Panc1 (cell line): ENCODE measurements at regions not wholly inside any gene's neighbourhood (a gene's known extent, or its start where the extent isn't known, plus 50 kb on each side); places are given as distances from the start of the nearest gene placed in this dataset.

Source experiments
- ATAC-seq: fragments of 200-7000 bp; cut with Tn5 transposase; 2 replicates; pipeline ENCODE4 v1.9.1; 2020; ENCODE audit warnings: mild to moderate bottlenecking, moderate library complexity
- BruUV-seq: library from RNA; stranded (reverse); fragments of 400-500 nt; replicated peaks from 2 replicates; lab custom pipeline; 2021; lab: Mats Ljungman, UMichigan
- CTCF ChIA-PET: fragments of 300-600 bp; sonication (Branson Sonifier 250); formaldehyde crosslinking; loops from one replicate; lab custom pipeline; 2022; ENCODE audit warnings: antibody characterized with exemption; lab: Charles Lee
- POLR2A ChIA-PET: fragments of 300-600 bp; sonication (Branson Sonifier 250); formaldehyde crosslinking; loops from one replicate; lab custom pipeline; 2022; ENCODE audit warnings: antibody characterized with exemption; lab: Charles Lee
- DNase-seq: peaks from one replicate; pipeline ENCODE4 v3.0.0-alpha.2; 2010; ENCODE audit warnings: low read depth, low spot score
- H3K27ac ChIP-seq: 2 replicates; pipeline ENCODE4 v1.5.1; 2011; ENCODE audit warnings: mild to moderate bottlenecking, low read length, inconsistent platforms
- H3K27me3 ChIP-seq: fragments of 200-500 bp; sonication (Bioruptor generic); 2 replicates; pipeline ENCODE4 v1.6.0; 2014; ENCODE audit warnings: low read length, inconsistent platforms; ENCODE audit not compliant: control insufficient read depth, insufficient read depth
- H3K36me3 ChIP-seq: fragments of 200-500 bp; sonication (Bioruptor generic); 2 replicates; pipeline ENCODE4 v1.5.1; 2014; ENCODE audit warnings: inconsistent platforms, mild to moderate bottlenecking, low read length, moderate library complexity; ENCODE audit not compliant: control insufficient read depth, insufficient read depth
- H3K4me1 ChIP-seq: 2 replicates; pipeline ENCODE4 v1.5.1; 2011; ENCODE audit warnings: inconsistent platforms, mild to moderate bottlenecking, low read length, moderate library complexity; ENCODE audit not compliant: control insufficient read depth, insufficient read depth
- H3K4me3 ChIP-seq, 2 experiments: 2 replicates each; pipeline ENCODE4 v1.5.1; 2011 to 2012; ENCODE audit warnings: low read depth in 2 of 2, low read length in 2 of 2, mild to moderate bottlenecking in 2 of 2, inconsistent platforms in 1 of 2, moderate library complexity in 1 of 2
- H3K9me3 ChIP-seq: fragments of 200-500 bp; sonication (Bioruptor generic); 2 replicates; pipeline ENCODE4 v1.5.1; 2014; ENCODE audit warnings: low read depth, mild to moderate bottlenecking, inconsistent platforms, low read length, moderate library complexity; ENCODE audit not compliant: control insufficient read depth, insufficient read depth
- CTCF ChIP-seq: fragments of 450-650 bp; IDR thresholded peaks from 2 replicates; pipeline ENCODE4 v1.5.1; 2017; ENCODE audit warnings: mild to moderate bottlenecking
- POLR2AphosphoS5 ChIP-seq: IDR thresholded peaks from 2 replicates; pipeline ENCODE4 v1.6.1; 2012; ENCODE audit warnings: mild to moderate bottlenecking, low read depth, low read length, moderate library complexity
- SIN3A ChIP-seq: IDR thresholded peaks from 2 replicates; pipeline ENCODE4 v1.6.1; 2012; ENCODE audit warnings: low read depth, mild to moderate bottlenecking, low read length, moderate library complexity, borderline replicate concordance; ENCODE audit not compliant: insufficient read depth
- TCF7L2 ChIP-seq: IDR thresholded peaks from 2 replicates; pipeline ENCODE4 v1.6.1; 2011; ENCODE audit warnings: mild to moderate bottlenecking, low read depth, low read length, inconsistent platforms
- in situ Hi-C: cut with HindIII; loops from 2 replicates; pipeline ENCODE4 v1.10.0; 2016; ENCODE audit warnings: low sequenced_read_pairs, low pct_unique_long_range_greater_than_20kb
- intact Hi-C: fragments of 100-400 bp; cut with micrococcal nuclease; formaldehyde crosslinking; loops from one replicate; pipeline ENCODE4 v1.10.0; 2022; ENCODE audit not compliant: unreplicated experiment
- TF ChIP-seq, protein P1 (sequence below), 2 experiments: IDR thresholded peaks; 2 replicates each; pipeline ENCODE4 v1.6.1; 2011 to 2012; ENCODE audit warnings: low read depth in 2 of 2, control low read depth in 1 of 2, low read length in 1 of 2, mild to moderate bottlenecking in 1 of 2, moderate library complexity in 1 of 2; ENCODE audit not compliant: insufficient read depth in 1 of 2

DNA sequence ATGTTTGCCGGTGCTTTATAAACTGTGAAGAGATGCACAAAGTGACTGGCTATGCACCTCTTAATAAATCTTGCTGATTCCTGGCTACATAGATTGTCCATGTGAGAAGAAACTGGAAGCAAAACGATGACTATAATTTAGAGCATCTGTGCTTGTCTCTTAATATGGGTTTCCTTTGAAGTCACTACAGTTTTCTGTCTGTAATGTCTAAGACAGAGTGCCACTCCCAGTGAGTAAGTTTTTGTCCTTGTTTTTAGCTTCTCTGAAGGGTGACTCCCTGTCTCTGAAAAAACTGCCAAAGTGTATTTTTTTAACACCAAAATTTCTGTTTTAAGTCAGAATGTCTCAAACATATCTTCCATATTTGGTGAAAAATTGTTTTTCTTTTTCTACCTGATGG lies 175.1 kb downstream of the FASLG start:
- H3K4me1 ChIP-seq = no peaks in the 10 kb centered on the region
- ChIA-PET CTCF (interaction anchor here (1.5 kb wide), 1 partner anchor 8 kb away, joined by 4 read pairs; no protein-coding TSS in a partner anchor), POLR2A (no interaction called here)
- H3K36me3 ChIP-seq = no peaks in the 10 kb centered on the region
- H3K27ac ChIP-seq = no peak overlapping the region
- in situ Hi-C loops (no loop called here), intact Hi-C loops (no loop called here)
- H3K9me3 ChIP-seq = no peaks in the 10 kb centered on the region
- no TSS peak for BruUV-seq
- TF ChIP-seq CTCF (no peak), POLR2AphosphoS5 (no peak), TCF7L2 (no peak), SIN3A (no peak)
- TF ChIP-seq, protein P1, sequence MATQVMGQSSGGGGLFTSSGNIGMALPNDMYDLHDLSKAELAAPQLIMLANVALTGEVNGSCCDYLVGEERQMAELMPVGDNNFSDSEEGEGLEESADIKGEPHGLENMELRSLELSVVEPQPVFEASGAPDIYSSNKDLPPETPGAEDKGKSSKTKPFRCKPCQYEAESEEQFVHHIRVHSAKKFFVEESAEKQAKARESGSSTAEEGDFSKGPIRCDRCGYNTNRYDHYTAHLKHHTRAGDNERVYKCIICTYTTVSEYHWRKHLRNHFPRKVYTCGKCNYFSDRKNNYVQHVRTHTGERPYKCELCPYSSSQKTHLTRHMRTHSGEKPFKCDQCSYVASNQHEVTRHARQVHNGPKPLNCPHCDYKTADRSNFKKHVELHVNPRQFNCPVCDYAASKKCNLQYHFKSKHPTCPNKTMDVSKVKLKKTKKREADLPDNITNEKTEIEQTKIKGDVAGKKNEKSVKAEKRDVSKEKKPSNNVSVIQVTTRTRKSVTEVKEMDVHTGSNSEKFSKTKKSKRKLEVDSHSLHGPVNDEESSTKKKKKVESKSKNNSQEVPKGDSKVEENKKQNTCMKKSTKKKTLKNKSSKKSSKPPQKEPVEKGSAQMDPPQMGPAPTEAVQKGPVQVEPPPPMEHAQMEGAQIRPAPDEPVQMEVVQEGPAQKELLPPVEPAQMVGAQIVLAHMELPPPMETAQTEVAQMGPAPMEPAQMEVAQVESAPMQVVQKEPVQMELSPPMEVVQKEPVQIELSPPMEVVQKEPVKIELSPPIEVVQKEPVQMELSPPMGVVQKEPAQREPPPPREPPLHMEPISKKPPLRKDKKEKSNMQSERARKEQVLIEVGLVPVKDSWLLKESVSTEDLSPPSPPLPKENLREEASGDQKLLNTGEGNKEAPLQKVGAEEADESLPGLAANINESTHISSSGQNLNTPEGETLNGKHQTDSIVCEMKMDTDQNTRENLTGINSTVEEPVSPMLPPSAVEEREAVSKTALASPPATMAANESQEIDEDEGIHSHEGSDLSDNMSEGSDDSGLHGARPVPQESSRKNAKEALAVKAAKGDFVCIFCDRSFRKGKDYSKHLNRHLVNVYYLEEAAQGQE (IDR thresholded peaks at IDR 0.05; ENCODE audit: insufficient read depth in 1 of 2, low read depth in 2 of 2, low read length in 1 of 2) = no peak
- no peaks in the 10 kb centered on the region for H3K27me3 ChIP-seq
- DNase-seq (no peak), ATAC-seq (no peak)
- no peak overlapping the region for H3K4me3 ChIP-seq

- ATAC-seq = no peak
- DNase-seq = no peak
- Histone ChIP-seq H3K36me3 (no peaks in the 10 kb centered on the region), H3K27ac (no peak overlapping the region), H3K4me1 (no peaks in the 10 kb centered on the region), H3K27me3 (no peaks in the 10 kb centered on the region), H3K9me3 (no peaks in the 10 kb centered on the region), H3K4me3 (no peak overlapping the region)
- BruUV-seq = no TSS peak
- POLR2A ChIA-PET = no interaction called here
- in situ Hi-C loops (no loop called here), intact Hi-C loops (no loop called here)
- CTCF ChIA-PET = interaction anchor here (1.5 kb wide), 1 partner anchor 8 kb away, joined by 4 read pairs; no protein-coding TSS in a partner anchor
- TF ChIP-seq TCF7L2 = no peak
- TF ChIP-seq, protein P1 (IDR thresholded peaks at IDR 0.05; ENCODE audit: insufficient read depth in 1 of 2, low read depth in 2 of 2, low read length in 1 of 2) = no peak
- TF ChIP-seq POLR2AphosphoS5 = no peak
- TF ChIP-seq CTCF = no peak
- no peak for TF ChIP-seq SIN3A
These were observed 175.7 kb downstream of the FASLG start for GRCh38 chr1:172834609-172835008.
